ENCODE measurements at regions not wholly inside any gene's neighbourhood (a gene's known extent, or its start where the extent isn't known, plus 50 kb on each side); places are given as distances from the start of the nearest gene placed in this dataset.

DNA sequence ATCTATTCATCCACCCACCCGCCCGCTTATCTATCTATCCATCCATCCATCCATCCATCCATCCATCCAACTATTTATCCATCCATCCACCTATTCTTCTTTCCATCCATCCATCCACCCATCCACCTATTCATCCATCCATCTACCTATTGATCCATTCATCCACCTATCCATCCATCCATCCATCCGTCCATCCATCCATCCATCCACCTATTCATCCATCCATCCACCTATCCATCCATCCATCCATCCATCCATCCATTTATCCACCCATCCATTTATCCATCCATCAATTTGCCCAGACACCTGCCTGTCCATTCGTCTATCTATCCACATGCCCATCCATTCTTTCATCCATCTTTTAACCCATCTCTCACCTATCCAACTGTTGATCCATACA is 71.1 kb upstream of the PMEPA1 start:
- no peaks in the 10 kb centered on the region for H3K27me3 ChIP-seq (replicated peaks in 1 of 7)
- no peak overlapping the region for H3K4me3 ChIP-seq
- no peaks in the 10 kb centered on the region for H3K4me1 ChIP-seq
- no peaks in the 10 kb centered on the region for H3K9me3 ChIP-seq
- DNase-seq: no peak
- intact Hi-C loops (cut with DNase I; ENCODE audit: low total_unique reads): no loop called here
- H3K27ac ChIP-seq: no peak overlapping the region
- no peaks in the 10 kb centered on the region for H3K36me3 ChIP-seq
- TF ChIP-seq POLR2AphosphoS5 (IDR thresholded peaks at IDR 0.05): no peak
- no peak for TF ChIP-seq CTCF (IDR thresholded peaks at IDR 0.05 in 8 of 11, conservative IDR thresholded peaks at IDR 0.05 in 3 of 11)
- TF ChIP-seq POLR2A (IDR thresholded peaks at IDR 0.05): no peak
- 84 to 94% (median 92%) methylated on average over 4 of the region's 4 CpGs for WGBS, 5 donors

GRCh38 chr20:57780398-57780797 is 70.6 kb upstream of the PMEPA1 start:
- no peak overlapping the region for H3K27ac ChIP-seq
- no peak for DNase-seq
- no peaks in the 10 kb centered on the region for H3K4me1 ChIP-seq
- H3K36me3 ChIP-seq: no peaks in the 10 kb centered on the region
- no peak overlapping the region for H3K4me3 ChIP-seq
- no peaks in the 10 kb centered on the region for H3K27me3 ChIP-seq (replicated peaks in 1 of 7)
- 80 to 91% (median 88%) methylated on average over 5 of the region's 5 CpGs for WGBS, 5 donors
- H3K9me3 ChIP-seq: no peaks in the 10 kb centered on the region
- no peak for TF ChIP-seq POLR2AphosphoS5 (IDR thresholded peaks at IDR 0.05)
- TF ChIP-seq POLR2A (IDR thresholded peaks at IDR 0.05): no peak
- intact Hi-C loops (cut with DNase I; ENCODE audit: low total_unique reads): no loop called here

- Histone ChIP-seq H3K27me3 (replicated peaks in 1 of 7) (no peaks in the 10 kb centered on the region), H3K36me3 (no peaks in the 10 kb centered on the region), H3K27ac (no peak overlapping the region), H3K4me3 (no peak overlapping the region), H3K4me1 (no peaks in the 10 kb centered on the region), H3K9me3 (no peaks in the 10 kb centered on the region)
- TF ChIP-seq CTCF (IDR thresholded peaks at IDR 0.05 in 8 of 11, conservative IDR thresholded peaks at IDR 0.05 in 3 of 11) (no peak), POLR2A (IDR thresholded peaks at IDR 0.05) (no peak), POLR2AphosphoS5 (IDR thresholded peaks at IDR 0.05) (no peak)
- peak; percentile 18 for DNase-seq
- WGBS, 5 donors: 76 to 93% (median 88%) methylated on average over 9 of the region's 9 CpGs
- intact Hi-C loops (cut with DNase I; ENCODE audit: low total_unique reads): no loop called here
Observed at GRCh38 chr20:57779401-57780003, 69.7 kb upstream of the PMEPA1 start.

- Histone ChIP-seq H3K27me3 (replicated peaks in 1 of 7) (peaks cover 0 to 1% (median 0%) of the 10 kb centered on the region in 7 donors), H3K27ac (no peak overlapping the region), H3K9me3 (no peaks in the 10 kb centered on the region), H3K4me3 (no peak overlapping the region), H3K36me3 (no peaks in the 10 kb centered on the region), H3K4me1 (no peaks in the 10 kb centered on the region)
- DNase-seq: no peak
- intact Hi-C loops (cut with DNase I; ENCODE audit: low total_unique reads): no loop called here
- TF ChIP-seq CTCF (IDR thresholded peaks at IDR 0.05 in 8 of 11, conservative IDR thresholded peaks at IDR 0.05 in 3 of 11): no peak
- TF ChIP-seq POLR2AphosphoS5 (IDR thresholded peaks at IDR 0.05): no peak
- no peak for TF ChIP-seq POLR2A (IDR thresholded peaks at IDR 0.05)
- WGBS, 5 donors: 65 to 86% (median 80%) methylated on average over 2 of the region's 2 CpGs
Observed at GRCh38 chr20:57777911-57778310, 68.1 kb upstream of the PMEPA1 start.

GRCh38 chr20:57774951-57775350 is 65.1 kb upstream of the PMEPA1 start:
- 79 to 91% (median 85%) methylated on average over 5 of the region's 5 CpGs for WGBS, 5 donors
- no peak for DNase-seq
- intact Hi-C loops (cut with DNase I; ENCODE audit: low total_unique reads): no loop called here
- no peaks in the 10 kb centered on the region for H3K4me1 ChIP-seq
- H3K27me3 ChIP-seq (replicated peaks in 1 of 7): peaks cover 0 to 7% (median 0%) of the 10 kb centered on the region in 7 donors
- H3K9me3 ChIP-seq: no peaks in the 10 kb centered on the region
- H3K36me3 ChIP-seq: no peaks in the 10 kb centered on the region
- TF ChIP-seq POLR2AphosphoS5 (IDR thresholded peaks at IDR 0.05): no peak
- TF ChIP-seq POLR2A (IDR thresholded peaks at IDR 0.05): no peak
- no peak for TF ChIP-seq CTCF (IDR thresholded peaks at IDR 0.05 in 8 of 11, conservative IDR thresholded peaks at IDR 0.05 in 3 of 11)
- H3K4me3 ChIP-seq: no peak overlapping the region
- no peak overlapping the region for H3K27ac ChIP-seq
